ENCODE measurements at regions not wholly inside any gene's neighbourhood (a gene's known extent, or its start where the extent isn't known, plus 50 kb on each side); places are given as distances from the start of the nearest gene placed in this dataset.

GRCh38 chr13:86731987-86732386 is 932.8 kb upstream of the SLITRK6 start:
- TF ChIP-seq, protein P1, sequence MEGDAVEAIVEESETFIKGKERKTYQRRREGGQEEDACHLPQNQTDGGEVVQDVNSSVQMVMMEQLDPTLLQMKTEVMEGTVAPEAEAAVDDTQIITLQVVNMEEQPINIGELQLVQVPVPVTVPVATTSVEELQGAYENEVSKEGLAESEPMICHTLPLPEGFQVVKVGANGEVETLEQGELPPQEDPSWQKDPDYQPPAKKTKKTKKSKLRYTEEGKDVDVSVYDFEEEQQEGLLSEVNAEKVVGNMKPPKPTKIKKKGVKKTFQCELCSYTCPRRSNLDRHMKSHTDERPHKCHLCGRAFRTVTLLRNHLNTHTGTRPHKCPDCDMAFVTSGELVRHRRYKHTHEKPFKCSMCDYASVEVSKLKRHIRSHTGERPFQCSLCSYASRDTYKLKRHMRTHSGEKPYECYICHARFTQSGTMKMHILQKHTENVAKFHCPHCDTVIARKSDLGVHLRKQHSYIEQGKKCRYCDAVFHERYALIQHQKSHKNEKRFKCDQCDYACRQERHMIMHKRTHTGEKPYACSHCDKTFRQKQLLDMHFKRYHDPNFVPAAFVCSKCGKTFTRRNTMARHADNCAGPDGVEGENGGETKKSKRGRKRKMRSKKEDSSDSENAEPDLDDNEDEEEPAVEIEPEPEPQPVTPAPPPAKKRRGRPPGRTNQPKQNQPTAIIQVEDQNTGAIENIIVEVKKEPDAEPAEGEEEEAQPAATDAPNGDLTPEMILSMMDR (conservative IDR thresholded peaks at IDR 0.05; ENCODE audit: low read length), result no peak
- no peak for TF ChIP-seq EZH2phosphoT487 (IDR thresholded peaks at IDR 0.05; ENCODE audit: borderline replicate concordance, low read depth, low read length)
